Urothelium cell line (cell line): ENCODE measurements at regions not wholly inside any gene's neighbourhood (a gene's known extent, or its start where the extent isn't known, plus 50 kb on each side); places are given as distances from the start of the nearest gene placed in this dataset.
"Not testable (repeated sequence)": the region's sequence is repeated elsewhere in the genome, so short reads cannot be mapped to it uniquely, and the experiment has no call there.

Experiments used
- DNase-seq: peaks from one replicate; pipeline ENCODE4 v3.0.0; 2011; ENCODE audit warnings: low spot score, mixed read lengths
- FAIRE-seq: peaks from 2 replicates; lab custom pipeline; 2011; peaks lifted over from hg19 to GRCh38; lab: Jason Lieb, UNC

DNA sequence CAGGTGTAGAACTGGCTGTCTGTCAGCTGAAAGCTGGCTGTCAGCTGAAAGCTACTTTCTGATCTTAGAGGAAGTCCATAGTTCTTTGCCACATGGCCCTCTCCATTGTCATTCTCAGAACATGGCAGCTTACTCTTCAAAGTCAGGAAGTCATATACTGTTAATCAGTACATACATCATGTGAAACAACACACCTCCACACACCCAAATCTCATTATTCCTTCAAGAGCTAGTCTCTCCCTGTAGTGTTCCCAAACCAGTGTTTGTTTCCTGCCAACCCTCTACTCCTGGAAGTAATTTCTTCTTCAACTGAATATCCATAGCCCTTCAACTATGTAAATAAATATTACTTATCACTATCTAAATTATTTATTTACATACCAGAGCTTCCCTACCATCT lies 58.9 kb downstream of the OR5AK2 start:
- FAIRE-seq = no peak
- DNase-seq = no peak

DNA sequence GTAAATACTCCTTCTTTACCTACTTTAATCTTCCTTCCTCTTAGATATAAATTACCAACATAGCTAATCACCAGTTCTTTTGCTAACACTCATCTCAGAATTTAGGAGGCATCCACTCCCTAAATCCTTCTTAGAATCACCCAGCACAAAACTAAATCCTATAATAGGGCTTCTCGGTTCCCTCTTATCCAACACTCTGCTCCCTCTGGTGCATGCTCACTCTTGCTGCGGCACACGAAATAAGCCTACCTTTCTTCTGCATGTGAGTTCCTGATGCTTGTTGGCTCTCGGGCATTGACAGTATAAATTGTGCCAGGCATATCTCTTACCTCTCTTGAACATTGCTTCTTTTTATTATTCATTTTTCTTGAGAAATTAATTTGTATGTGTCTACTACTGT lies 61.0 kb downstream of the OR5AK2 start:
- FAIRE-seq (no peak), DNase-seq (no peak)

DNA sequence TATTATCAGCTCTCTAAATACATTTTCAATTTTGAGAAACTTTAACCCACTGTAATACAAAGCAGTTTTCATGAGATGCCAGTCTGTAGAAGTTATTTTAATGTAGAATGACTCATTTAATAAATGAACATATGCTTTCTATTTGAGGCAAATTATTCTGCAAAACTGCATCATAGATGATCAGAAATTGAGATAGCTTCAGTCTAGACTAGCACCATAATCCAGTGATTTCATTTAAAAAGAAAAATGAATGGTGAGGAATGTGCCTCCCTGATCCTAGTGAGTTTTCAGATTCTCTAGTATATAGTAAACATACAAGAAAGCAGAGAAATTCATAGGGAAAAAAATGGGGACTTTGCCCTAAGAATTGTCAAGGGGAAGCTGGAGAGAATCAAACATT lies 66.1 kb downstream of the OR5AK2 start:
- DNase-seq (no peak), FAIRE-seq (no peak)

GRCh38 chr11:57055744-57056143 lies 67.0 kb downstream of the OR5AK2 start:
- FAIRE-seq = no peak
- DNase-seq = no peak

GRCh38 chr11:57056735-57057134 lies 68.0 kb downstream of the OR5AK2 start:
- DNase-seq (no peak), FAIRE-seq (no peak)

DNA sequence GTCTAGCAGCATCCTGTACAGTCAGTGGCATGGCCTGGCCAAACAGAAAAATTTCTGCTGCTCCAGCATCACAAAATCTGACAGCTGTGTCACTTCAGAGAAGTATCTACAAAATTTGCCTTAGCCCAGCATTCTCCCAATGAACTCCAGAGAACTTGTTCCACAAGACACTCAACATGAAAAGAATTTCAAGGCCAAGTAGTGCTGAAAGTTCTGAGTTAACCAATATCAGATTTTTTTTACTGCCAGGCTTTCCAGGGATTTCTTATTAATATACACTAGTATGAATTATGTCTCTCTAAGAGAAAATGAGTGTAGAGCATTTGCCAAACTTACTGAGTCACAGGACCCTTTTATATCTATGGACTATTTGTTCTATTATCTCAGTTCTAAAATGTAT lies 68.8 kb downstream of the OR5AK2 start:
- DNase-seq (no peak), FAIRE-seq (no peak)

- not testable (repeated sequence) for DNase-seq, FAIRE-seq
Measured at GRCh38 chr11:57062957-57063356, 74.2 kb downstream of the OR5AK2 start.

DNA sequence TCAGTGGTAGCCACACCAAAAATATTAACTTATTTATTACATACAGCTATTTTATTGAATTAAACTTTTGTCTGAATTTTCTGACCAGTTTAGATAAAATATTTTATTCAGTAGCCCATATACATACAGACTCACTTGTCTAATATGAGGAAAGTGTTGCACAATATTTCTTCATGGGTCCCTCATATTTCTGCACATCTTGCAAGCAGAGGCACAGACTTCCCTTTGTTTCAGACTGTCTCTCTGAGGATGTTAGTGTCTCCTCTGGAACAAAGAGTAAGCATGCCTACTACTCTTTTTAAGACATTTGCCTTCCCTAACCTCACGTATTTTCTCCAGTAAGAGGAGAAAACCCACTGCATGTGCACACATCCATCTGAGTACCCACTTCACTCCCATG lies 81.2 kb downstream of the OR5AK2 start:
- FAIRE-seq (no peak), DNase-seq (no peak)

DNA sequence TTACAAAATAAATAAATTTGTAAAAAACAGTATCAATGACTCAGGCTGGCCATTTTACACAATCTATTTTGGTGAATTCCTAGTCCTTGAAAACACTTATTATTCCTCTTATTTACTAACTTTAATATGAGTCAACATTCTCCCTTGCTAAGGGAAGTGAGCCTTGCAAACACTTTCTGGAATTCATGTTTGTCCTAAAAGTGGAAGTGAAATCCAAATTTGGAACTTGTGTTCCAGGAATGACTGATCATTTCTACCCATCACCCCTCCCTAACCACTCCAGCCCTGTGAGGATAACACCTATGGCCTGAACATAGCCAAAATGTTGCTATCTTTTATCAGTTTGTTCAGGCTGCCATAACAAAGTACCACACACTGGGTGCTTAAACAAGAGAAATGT lies 83.1 kb downstream of the OR5AK2 start:
- FAIRE-seq (no peak), DNase-seq (no peak)

- DNase-seq (peak; percentile 79), FAIRE-seq (no peak)
Measured at GRCh38 chr11:57072640-57073039, 83.9 kb downstream of the OR5AK2 start.

DNA sequence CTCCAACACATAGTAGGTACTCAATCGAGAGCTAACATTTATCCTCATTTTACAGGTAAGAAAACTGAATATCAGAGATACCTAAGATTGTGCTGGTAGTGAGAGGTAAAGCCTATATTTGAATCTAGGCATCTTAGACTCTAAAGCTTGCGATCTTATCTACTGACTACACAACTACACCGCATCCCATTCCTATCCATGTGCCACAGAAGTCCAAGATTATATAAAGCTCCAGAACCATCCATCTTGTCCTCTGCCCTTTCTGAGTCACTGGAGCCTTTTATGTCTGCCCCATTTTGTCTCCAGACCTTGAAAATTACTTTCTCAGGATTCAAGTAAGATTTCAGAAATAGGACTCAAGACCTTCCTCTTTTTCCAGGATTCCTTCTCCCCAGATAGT lies 84.4 kb downstream of the OR5AK2 start:
- DNase-seq (no peak), FAIRE-seq (no peak)

- FAIRE-seq = no peak
- DNase-seq = no peak
Measured at GRCh38 chr11:57081356-57081755, 92.6 kb downstream of the OR5AK2 start.

- DNase-seq = no peak
- no peak for FAIRE-seq
Measured at GRCh38 chr11:57082125-57082524, 93.4 kb downstream of the OR5AK2 start.

GRCh38 chr11:57083641-57084385 lies 95.1 kb downstream of the OR5AK2 start:
- FAIRE-seq = no peak
- no peak for DNase-seq

GRCh38 chr11:57085611-57086010 lies 96.1 kb upstream of the LRRC55 start:
- FAIRE-seq (no peak), DNase-seq (no peak)

GRCh38 chr11:57087991-57088390 lies 93.8 kb upstream of the LRRC55 start:
- FAIRE-seq = no peak
- no peak for DNase-seq

DNA sequence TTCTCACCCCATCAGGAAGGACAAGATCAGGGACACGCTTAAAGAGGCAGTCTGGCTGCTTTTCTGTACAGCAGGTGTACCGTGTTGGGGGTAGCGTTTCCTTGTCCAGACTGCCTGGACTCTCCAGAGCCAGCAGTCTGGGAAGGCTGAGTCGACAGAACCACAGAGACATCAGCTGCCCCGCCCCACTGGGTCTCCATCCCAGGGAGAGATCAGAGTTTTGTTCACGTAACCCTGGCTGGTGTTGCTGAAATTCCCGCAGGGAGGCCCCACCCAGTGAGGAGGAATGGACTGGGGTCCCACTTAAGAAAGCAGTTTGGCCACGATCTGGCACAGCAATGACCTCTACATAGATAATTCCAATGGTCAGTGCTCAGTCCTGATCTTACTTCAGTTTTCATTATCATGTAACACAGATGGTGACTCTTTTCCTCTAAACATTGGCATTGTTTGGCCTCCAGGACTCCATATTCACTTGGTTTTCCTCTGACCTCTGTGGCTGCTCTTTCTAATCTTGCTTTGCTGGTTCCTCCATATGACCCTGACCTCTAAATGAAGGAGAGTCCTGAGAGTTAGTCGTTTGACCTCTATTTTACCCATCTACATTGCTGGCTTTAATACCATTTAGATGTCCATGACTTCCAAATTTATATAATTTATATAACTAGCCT lies 89.6 kb upstream of the LRRC55 start:
- DNase-seq (no peak), FAIRE-seq (no peak)

GRCh38 chr11:57094181-57094935 lies 87.4 kb upstream of the LRRC55 start:
- FAIRE-seq = no peak
- no peak for DNase-seq

- DNase-seq (no peak), FAIRE-seq (no peak)
Measured at GRCh38 chr11:57095417-57095816, 86.3 kb upstream of the LRRC55 start.

- no peak for DNase-seq
- FAIRE-seq = no peak
Measured at GRCh38 chr11:57095896-57096295, 85.9 kb upstream of the LRRC55 start.

DNA sequence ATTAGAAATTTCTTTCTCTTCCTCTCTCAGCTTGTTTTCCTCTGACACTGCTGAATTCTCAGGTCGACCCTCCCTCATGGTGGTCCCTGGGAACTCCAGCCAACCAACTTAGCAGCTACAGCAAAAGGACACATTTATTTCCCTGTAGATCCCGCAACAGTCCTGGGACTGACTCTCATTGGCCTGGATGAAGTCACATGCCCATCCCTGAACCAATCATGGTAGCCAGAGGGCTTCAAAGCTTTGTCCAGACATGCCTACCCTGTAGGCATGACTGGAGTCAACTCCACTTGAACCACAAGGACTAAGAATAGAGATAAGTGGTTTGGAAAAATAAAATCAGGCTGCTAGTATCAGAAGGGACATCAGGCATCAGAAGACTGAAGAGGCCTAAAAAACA lies 84.6 kb upstream of the LRRC55 start:
- FAIRE-seq (no peak), DNase-seq (no peak)

GRCh38 chr11:57098191-57098590 lies 83.6 kb upstream of the LRRC55 start:
- no peak for DNase-seq
- no peak for FAIRE-seq
